MM.1S (cell line): ENCODE measurements at regions not wholly inside any gene's neighbourhood (a gene's known extent, or its start where the extent isn't known, plus 50 kb on each side); places are given as distances from the start of the nearest gene placed in this dataset.

Experiments
- EZH2 ChIP-seq: fragments of 300-600 bp; sonication (generic); optimal IDR thresholded peaks from 2 replicates; pipeline ENCODE3; 2017; ENCODE audit warnings: low read depth, mild to moderate bottlenecking, antibody characterized with exemption, low read length, mixed read lengths
- EZH2phosphoT487 ChIP-seq: fragments of 300-600 bp; sonication (generic); IDR thresholded peaks from 2 replicates; pipeline ENCODE4 v1.6.1; 2018; ENCODE audit warnings: antibody characterized with exemption, low read length
- TF ChIP-seq, protein P1 (sequence below): fragments of 300-600 bp; sonication (generic); IDR thresholded peaks from 2 replicates; pipeline ENCODE4 v1.5.1; 2016; ENCODE audit warnings: antibody characterized with exemption, low read length, mixed read lengths

GRCh38 chr3:191518861-191519260, 57.9 kb downstream of the PYDC2 start:
- TF ChIP-seq, protein P1, sequence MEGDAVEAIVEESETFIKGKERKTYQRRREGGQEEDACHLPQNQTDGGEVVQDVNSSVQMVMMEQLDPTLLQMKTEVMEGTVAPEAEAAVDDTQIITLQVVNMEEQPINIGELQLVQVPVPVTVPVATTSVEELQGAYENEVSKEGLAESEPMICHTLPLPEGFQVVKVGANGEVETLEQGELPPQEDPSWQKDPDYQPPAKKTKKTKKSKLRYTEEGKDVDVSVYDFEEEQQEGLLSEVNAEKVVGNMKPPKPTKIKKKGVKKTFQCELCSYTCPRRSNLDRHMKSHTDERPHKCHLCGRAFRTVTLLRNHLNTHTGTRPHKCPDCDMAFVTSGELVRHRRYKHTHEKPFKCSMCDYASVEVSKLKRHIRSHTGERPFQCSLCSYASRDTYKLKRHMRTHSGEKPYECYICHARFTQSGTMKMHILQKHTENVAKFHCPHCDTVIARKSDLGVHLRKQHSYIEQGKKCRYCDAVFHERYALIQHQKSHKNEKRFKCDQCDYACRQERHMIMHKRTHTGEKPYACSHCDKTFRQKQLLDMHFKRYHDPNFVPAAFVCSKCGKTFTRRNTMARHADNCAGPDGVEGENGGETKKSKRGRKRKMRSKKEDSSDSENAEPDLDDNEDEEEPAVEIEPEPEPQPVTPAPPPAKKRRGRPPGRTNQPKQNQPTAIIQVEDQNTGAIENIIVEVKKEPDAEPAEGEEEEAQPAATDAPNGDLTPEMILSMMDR: no peak
- TF ChIP-seq EZH2: no peak
- TF ChIP-seq EZH2phosphoT487: no peak
